HL-60/S4 (cell line): ENCODE measurements at regions not wholly inside any gene's neighbourhood (a gene's known extent, or its start where the extent isn't known, plus 50 kb on each side); places are given as distances from the start of the nearest gene placed in this dataset.

Experiments used
- in situ Hi-C: fragments of 300-500 bp; cut with MboI; formaldehyde crosslinking; loops from 2 replicates; pipeline ENCODE4 v1.14.3; 2022; ENCODE audit warnings: low sequenced_read_pairs

GRCh38 chr9:1201262-1201661, 151.1 kb downstream of the DMRT2 start:
- in situ Hi-C loops: no loop called here

GRCh38 chr9:1201901-1202300, 151.7 kb downstream of the DMRT2 start:
- in situ Hi-C loops: no loop called here

- in situ Hi-C loops: no loop called here
Observed at GRCh38 chr9:1202512-1203280, 152.5 kb downstream of the DMRT2 start.

DNA sequence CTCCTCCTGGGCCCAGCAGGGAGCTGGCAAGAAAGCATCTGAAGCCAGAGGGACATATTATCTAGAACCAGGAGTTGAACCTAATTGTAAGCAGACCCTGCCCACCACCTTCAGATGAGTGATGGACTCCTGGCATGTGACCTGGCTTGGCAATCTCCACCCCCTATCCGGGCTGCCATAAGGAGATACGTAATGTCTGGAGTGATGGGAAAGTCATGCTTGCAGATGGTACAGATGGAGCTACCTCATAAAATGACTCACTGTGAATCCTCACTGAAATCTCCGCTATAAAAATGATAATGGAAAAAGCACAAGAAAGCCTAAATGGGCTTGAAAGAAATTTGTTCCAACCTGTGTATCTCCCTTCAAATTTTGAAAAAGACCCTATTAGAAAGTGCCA, 157.5 kb downstream of the DMRT2 start:
- in situ Hi-C loops: no loop called here

GRCh38 chr9:1208157-1208556, 158.0 kb downstream of the DMRT2 start:
- in situ Hi-C loops: no loop called here

DNA sequence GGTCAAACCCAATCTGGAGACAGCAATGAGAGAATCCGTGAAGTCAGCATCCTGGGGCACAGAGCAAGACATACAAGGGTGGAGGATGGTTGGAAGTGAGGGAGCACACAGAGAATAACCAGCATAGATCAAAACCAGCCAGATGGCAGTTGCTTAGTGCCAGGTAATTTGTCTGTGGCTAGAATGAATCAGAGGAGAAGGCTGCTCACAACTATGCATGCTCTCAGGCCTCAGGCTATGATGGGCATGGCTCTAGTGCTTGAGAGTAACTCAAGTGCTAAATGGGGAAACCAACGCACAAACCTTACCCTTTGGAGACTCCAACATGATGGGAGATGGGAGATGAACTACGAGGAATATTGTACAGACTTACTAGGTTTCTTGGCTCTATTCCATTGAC, 160.8 kb downstream of the DMRT2 start:
- in situ Hi-C loops: no loop called here

DNA sequence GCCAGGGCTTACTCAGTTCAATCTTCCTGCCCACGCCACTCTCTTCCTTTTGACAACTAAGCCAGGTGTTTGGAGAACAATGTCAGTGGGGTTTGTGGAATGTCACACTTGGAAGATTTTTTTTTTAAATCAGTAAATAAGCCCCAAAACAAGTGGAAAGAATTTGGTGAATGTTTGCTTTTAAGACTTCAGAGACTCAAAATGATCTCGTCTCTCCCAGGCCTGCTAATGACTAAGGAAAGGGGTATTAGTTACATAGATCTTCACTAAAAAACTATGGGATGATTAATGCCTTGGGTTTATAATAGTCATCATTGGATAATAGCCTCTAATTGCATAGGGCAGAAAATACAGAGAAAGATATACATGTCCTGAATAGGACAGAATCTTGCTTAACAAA, 166.4 kb downstream of the DMRT2 start:
- in situ Hi-C loops: no loop called here

GRCh38 chr9:1217076-1217475, 166.9 kb downstream of the DMRT2 start:
- in situ Hi-C loops: no loop called here

GRCh38 chr9:1219284-1219683, 169.1 kb downstream of the DMRT2 start:
- in situ Hi-C loops: no loop called here

- in situ Hi-C loops: no loop called here
Observed at GRCh38 chr9:1221298-1221697, 171.1 kb downstream of the DMRT2 start.

- in situ Hi-C loops: no loop called here
Observed at GRCh38 chr9:1222511-1222910, 172.4 kb downstream of the DMRT2 start.

DNA sequence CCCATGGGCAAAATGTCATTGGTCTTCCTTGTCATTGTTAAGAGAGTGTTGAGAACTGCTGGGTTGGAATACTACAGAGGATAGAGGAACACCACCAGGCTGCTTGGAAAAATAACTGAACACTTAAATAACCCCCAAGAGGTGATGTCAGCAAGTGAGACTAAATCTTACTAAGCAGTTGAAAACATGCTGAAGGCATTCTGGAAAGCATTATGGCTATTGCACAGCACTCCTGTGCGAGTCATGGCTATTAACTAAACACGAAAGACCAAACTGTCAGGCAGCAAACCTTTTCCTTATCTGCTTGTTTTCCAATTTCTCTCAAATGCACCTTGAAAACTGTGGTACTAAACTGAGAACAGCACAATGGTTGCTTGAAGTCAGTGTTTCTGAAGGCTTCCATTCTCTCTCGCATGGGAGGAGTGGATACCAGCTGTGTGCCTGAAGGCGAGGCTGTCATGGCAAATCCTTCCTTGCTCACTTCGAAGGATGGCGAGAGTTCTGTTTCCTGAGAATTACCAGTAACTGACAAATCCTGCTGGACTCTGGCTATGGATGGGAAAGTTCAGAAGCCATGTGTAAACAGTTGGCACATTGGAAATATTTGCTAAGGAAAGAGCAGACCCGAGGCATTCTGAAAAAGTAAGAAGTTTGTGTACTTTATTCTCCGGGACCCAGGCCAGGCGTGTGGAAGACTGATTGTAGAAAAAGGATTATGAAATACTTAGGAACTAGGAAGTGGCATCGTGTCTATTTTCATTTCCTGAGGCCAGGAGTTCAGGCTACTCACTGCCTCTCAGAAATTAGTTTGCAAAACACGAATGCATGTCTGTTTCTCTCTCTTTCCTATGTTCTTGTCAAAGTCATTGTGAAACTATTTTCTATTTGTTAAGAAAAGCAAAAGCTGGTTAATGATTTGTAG, 182.1 kb downstream of the DMRT2 start:
- in situ Hi-C loops: no loop called here

- in situ Hi-C loops: no loop called here
Observed at GRCh38 chr9:1233568-1233967, 183.4 kb downstream of the DMRT2 start.

GRCh38 chr9:1235650-1236049, 185.5 kb downstream of the DMRT2 start:
- in situ Hi-C loops: no loop called here

DNA sequence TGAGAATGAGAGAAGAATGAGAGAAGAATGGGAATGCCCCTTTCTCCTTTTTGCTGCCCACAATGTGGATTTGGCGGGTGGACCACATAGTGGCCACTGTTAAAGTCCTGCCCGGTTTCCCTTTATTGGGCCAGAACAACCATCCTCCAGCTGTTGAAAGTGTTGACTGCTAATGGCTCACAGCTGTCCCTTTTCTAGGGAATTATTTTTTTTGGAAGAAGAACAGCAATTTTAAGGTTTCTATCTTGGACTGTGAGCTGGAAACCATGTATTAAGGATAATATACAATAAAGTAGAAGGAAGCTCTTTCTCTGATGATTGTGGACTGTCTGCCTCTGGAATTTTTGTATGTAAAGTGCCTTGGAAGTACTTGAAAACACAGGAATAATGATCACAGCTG, 185.9 kb downstream of the DMRT2 start:
- in situ Hi-C loops: no loop called here

- in situ Hi-C loops: no loop called here
Observed at GRCh38 chr9:1238407-1238806, 188.2 kb downstream of the DMRT2 start.

GRCh38 chr9:1248743-1249142, 198.6 kb downstream of the DMRT2 start:
- in situ Hi-C loops: no loop called here

GRCh38 chr9:1253064-1253979, 203.2 kb downstream of the DMRT2 start:
- in situ Hi-C loops: no loop called here

- in situ Hi-C loops: no loop called here
Observed at GRCh38 chr9:1254071-1254470, 203.9 kb downstream of the DMRT2 start.

DNA sequence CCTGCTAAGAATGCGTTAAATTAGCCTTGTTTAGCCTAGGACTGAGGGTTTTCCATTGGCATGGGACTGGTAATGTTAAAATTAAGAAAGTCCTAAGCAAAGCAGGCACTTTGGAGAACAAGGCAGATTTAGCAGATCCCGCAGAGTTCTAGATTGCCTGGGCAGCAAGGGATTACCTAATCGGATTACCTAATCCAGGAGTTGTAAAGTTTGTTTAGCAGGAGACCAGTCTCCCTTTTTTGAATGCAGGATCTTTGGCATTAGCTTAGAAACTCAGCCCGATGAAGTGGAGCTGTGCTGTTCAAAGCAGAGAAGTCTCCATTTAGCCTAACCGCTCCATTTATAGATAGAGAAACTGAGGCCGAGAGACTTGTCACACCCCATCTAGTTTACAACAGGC, 206.0 kb downstream of the DMRT2 start:
- in situ Hi-C loops: no loop called here

DNA sequence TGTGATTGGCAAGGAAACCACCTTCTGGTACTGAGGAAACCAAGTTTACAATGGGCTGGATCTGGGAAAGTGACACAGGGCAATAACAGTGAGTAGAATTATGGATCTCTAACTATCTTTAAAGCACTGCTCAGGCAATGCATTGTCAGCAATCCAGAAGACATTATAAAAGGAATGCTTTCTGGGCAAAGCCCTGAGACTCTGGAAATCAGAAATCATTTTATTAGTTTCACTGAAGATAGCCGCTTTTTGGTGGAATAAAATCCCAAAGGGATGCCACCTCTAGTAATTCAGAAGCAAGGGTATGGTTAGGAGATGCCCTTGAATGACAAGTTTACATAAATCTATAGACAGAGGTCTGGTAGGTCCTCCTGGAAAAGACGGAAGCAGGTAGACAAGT, 211.1 kb downstream of the DMRT2 start:
- in situ Hi-C loops: no loop called here
